ENCODE measurements at regions not wholly inside any gene's neighbourhood (a gene's known extent, or its start where the extent isn't known, plus 50 kb on each side); places are given as distances from the start of the nearest gene placed in this dataset.

- TF ChIP-seq, protein P1, sequence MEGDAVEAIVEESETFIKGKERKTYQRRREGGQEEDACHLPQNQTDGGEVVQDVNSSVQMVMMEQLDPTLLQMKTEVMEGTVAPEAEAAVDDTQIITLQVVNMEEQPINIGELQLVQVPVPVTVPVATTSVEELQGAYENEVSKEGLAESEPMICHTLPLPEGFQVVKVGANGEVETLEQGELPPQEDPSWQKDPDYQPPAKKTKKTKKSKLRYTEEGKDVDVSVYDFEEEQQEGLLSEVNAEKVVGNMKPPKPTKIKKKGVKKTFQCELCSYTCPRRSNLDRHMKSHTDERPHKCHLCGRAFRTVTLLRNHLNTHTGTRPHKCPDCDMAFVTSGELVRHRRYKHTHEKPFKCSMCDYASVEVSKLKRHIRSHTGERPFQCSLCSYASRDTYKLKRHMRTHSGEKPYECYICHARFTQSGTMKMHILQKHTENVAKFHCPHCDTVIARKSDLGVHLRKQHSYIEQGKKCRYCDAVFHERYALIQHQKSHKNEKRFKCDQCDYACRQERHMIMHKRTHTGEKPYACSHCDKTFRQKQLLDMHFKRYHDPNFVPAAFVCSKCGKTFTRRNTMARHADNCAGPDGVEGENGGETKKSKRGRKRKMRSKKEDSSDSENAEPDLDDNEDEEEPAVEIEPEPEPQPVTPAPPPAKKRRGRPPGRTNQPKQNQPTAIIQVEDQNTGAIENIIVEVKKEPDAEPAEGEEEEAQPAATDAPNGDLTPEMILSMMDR (conservative IDR thresholded peaks at IDR 0.05 in 1 of 2, IDR thresholded peaks at IDR 0.05 in 1 of 2; ENCODE audit: low read depth in 1 of 2, low read length in 2 of 2) = no peak
- TF ChIP-seq EZH2 (IDR thresholded peaks at IDR 0.05; ENCODE audit: low read length, missing control alignments) = no peak
These were observed 307.7 kb downstream of the AJAP1 start for GRCh38 chr1:4961935-4962645.

Measured in fibroblast of lung (primary cell).